NT2/D1 (cell line): ENCODE measurements at regions not wholly inside any gene's neighbourhood (a gene's known extent, or its start where the extent isn't known, plus 50 kb on each side); places are given as distances from the start of the nearest gene placed in this dataset.

Experiments
- DNase-seq: peaks from one replicate; pipeline ENCODE4 v3.0.0-alpha.2; 2011; ENCODE audit warnings: low read depth, low spot score
- H3K27me3 ChIP-seq: 2 replicates; pipeline ENCODE4 v1.6.0; 2011; ENCODE audit warnings: mild to moderate bottlenecking; ENCODE audit not compliant: insufficient read length, insufficient read depth
- H3K36me3 ChIP-seq: 2 replicates; pipeline ENCODE4 v1.6.1; 2011; ENCODE audit warnings: mild to moderate bottlenecking, low read length, mixed read lengths; ENCODE audit not compliant: insufficient read depth, insufficient read length
- H3K4me1 ChIP-seq: 2 replicates; pipeline ENCODE4 v1.5.1; 2011; ENCODE audit not compliant: insufficient read depth, insufficient read length
- H3K4me3 ChIP-seq: 2 replicates; pipeline ENCODE4 v1.5.1; 2011; ENCODE audit warnings: low read depth; ENCODE audit not compliant: insufficient read length
- H3K9ac ChIP-seq: 2 replicates; pipeline ENCODE4 v1.6.0; 2011; ENCODE audit warnings: low read depth; ENCODE audit not compliant: insufficient read length
- H3K9me3 ChIP-seq: 2 replicates; pipeline ENCODE4 v1.5.1; 2011; ENCODE audit warnings: mild to moderate bottlenecking, low read length; ENCODE audit not compliant: insufficient read depth
- SUZ12 ChIP-seq: IDR thresholded peaks from 2 replicates; pipeline ENCODE4 v1.6.1; 2011; ENCODE audit not compliant: insufficient read length, insufficient read depth; ENCODE audit errors: extremely low read depth
- YY1 ChIP-seq: IDR thresholded peaks from 2 replicates; pipeline ENCODE4 v1.6.1; 2011; ENCODE audit not compliant: insufficient read length, insufficient read depth
- ZNF274 ChIP-seq: IDR thresholded peaks from 2 replicates; pipeline ENCODE4 v1.6.1; 2011; ENCODE audit warnings: mild to moderate bottlenecking, low read depth, low read length

- no peaks in the 10 kb centered on the region for H3K9me3 ChIP-seq
- H3K4me3 ChIP-seq: no peak overlapping the region
- no peaks in the 10 kb centered on the region for H3K36me3 ChIP-seq
- no peak overlapping the region for H3K9ac ChIP-seq
- H3K27me3 ChIP-seq: no peaks in the 10 kb centered on the region
- H3K4me1 ChIP-seq: no peaks in the 10 kb centered on the region
- DNase-seq: no peak
- no peak for TF ChIP-seq ZNF274
- no peak for TF ChIP-seq SUZ12
- TF ChIP-seq YY1: no peak
These were observed 719.8 kb upstream of the SEMA6D start for GRCh38 chr15:46997501-46997900.

- H3K9me3 ChIP-seq: no peaks in the 10 kb centered on the region
These were observed 713.7 kb upstream of the SEMA6D start for GRCh38 chr15:47003568-47003967.

GRCh38 chr15:47013446-47013845 lies 703.9 kb upstream of the SEMA6D start:
- Histone ChIP-seq H3K4me1 (no peaks in the 10 kb centered on the region), H3K27me3 (no peaks in the 10 kb centered on the region), H3K36me3 (no peaks in the 10 kb centered on the region), H3K4me3 (no peak overlapping the region), H3K9me3 (no peaks in the 10 kb centered on the region), H3K9ac (no peak overlapping the region)
- DNase-seq: no peak
- TF ChIP-seq SUZ12 (no peak), YY1 (no peak), ZNF274 (no peak)

More at GRCh38 chr15:47003568-47003967, 713.7 kb upstream of the SEMA6D start:
- H3K4me1 ChIP-seq: no peaks in the 10 kb centered on the region
- TF ChIP-seq SUZ12: no peak
- TF ChIP-seq ZNF274: no peak
- no peak for TF ChIP-seq YY1
- no peaks in the 10 kb centered on the region for H3K27me3 ChIP-seq
- no peaks in the 10 kb centered on the region for H3K36me3 ChIP-seq
- no peak for DNase-seq
- H3K4me3 ChIP-seq: no peak overlapping the region
- H3K9ac ChIP-seq: no peak overlapping the region

DNA sequence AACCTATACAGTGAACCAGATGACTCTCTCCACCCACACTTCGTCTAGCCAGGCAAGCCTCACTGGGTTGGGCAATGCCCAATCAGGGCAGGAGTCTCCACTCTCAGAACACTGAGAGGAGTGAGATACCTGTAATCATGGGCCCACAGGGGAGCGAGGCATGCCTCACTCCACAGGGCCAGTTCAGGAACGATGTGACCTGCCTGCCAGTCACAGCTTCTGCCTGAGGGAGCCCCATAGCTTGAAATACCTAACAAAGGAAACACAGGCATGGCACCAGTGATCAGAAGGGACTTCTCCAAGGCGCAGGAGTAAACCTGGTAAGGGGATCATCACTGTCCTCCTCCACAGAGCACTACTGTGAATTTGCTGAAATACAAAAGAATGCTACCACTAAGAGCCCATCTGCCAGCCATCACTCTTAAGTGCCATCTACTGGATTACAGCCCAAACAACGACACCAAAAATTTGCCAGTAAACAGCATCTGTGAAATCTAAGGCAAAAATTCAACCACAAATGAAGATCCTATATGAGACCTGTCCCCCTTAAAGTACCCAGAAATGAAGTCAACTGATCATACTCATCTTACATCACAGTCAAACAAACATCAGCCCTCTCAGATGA lies 689.9 kb upstream of the SEMA6D start:
- no peaks in the 10 kb centered on the region for H3K4me1 ChIP-seq
- H3K27me3 ChIP-seq: no peaks in the 10 kb centered on the region
- H3K36me3 ChIP-seq: no peaks in the 10 kb centered on the region
- H3K9me3 ChIP-seq: no peaks in the 10 kb centered on the region
- H3K9ac ChIP-seq: no peak overlapping the region
- no peak overlapping the region for H3K4me3 ChIP-seq
- no peak for TF ChIP-seq SUZ12
- TF ChIP-seq YY1: no peak
- TF ChIP-seq ZNF274: no peak
- peak; percentile 5 for DNase-seq

GRCh38 chr15:47035475-47036406 lies 681.6 kb upstream of the SEMA6D start:
- H3K9ac ChIP-seq: no peak overlapping the region
- no peaks in the 10 kb centered on the region for H3K36me3 ChIP-seq
- no peaks in the 10 kb centered on the region for H3K4me1 ChIP-seq
- no peaks in the 10 kb centered on the region for H3K27me3 ChIP-seq
- no peaks in the 10 kb centered on the region for H3K9me3 ChIP-seq
- no peak for DNase-seq
- no peak overlapping the region for H3K4me3 ChIP-seq
- TF ChIP-seq SUZ12 (no peak), YY1 (no peak), ZNF274 (no peak)

- Histone ChIP-seq H3K9ac (no peak overlapping the region), H3K9me3 (no peaks in the 10 kb centered on the region), H3K27me3 (no peaks in the 10 kb centered on the region), H3K4me1 (no peaks in the 10 kb centered on the region), H3K4me3 (no peak overlapping the region), H3K36me3 (no peaks in the 10 kb centered on the region)
- DNase-seq: no peak
- TF ChIP-seq YY1: no peak
- TF ChIP-seq SUZ12: no peak
- no peak for TF ChIP-seq ZNF274
These were observed 680.3 kb upstream of the SEMA6D start for GRCh38 chr15:47037003-47037402.

- TF ChIP-seq SUZ12: no peak
- TF ChIP-seq YY1: no peak
- no peak for TF ChIP-seq ZNF274
- Histone ChIP-seq H3K36me3 (no peaks in the 10 kb centered on the region), H3K4me1 (no peaks in the 10 kb centered on the region), H3K9ac (no peak overlapping the region), H3K4me3 (no peak overlapping the region), H3K9me3 (no peaks in the 10 kb centered on the region), H3K27me3 (no peaks in the 10 kb centered on the region)
- no peak for DNase-seq
These were observed 678.1 kb upstream of the SEMA6D start for GRCh38 chr15:47039225-47039624.
